ENCODE measurements at regions not wholly inside any gene's neighbourhood (a gene's known extent, or its start where the extent isn't known, plus 50 kb on each side); places are given as distances from the start of the nearest gene placed in this dataset.

DNA sequence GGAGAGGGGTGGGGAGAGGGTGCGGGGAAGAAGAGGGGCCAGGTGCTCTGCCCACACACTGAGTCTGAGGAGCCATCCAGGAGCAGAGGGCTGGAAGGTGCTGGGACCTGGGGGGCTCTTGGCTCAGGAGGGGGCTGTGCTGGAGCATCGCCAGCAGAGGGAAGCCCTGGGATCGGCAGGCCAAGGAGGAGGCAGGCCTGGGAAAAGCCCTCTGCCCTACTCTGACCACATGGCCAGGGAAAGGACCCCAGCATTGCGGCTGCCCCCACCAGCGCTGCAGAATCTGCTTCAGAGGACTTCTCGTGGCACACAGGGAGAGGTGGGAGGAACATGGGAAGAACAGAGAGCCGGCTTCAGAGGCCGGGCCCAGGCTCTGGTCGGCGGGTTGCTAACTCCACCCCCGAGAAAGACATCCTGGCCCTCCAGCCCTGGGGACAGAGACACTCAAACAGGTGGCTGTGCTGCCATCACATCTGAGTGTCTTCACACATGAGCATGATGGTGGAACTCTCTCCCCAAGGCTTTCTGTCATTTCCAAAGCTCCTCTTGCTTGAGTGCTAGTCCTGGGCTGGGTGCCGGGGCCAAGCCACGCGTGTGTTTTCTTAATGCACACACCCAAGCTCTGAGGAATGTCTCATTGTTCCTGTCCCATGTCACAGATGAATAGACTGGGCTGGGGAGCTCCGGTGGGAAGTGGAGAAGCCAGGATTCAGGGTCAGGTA is 1378.0 kb downstream of the BRD1 start:
- H3K4me3 ChIP-seq (ENCODE audit: low read depth, low read length), result no peak overlapping the region
- TF ChIP-seq, protein P1, sequence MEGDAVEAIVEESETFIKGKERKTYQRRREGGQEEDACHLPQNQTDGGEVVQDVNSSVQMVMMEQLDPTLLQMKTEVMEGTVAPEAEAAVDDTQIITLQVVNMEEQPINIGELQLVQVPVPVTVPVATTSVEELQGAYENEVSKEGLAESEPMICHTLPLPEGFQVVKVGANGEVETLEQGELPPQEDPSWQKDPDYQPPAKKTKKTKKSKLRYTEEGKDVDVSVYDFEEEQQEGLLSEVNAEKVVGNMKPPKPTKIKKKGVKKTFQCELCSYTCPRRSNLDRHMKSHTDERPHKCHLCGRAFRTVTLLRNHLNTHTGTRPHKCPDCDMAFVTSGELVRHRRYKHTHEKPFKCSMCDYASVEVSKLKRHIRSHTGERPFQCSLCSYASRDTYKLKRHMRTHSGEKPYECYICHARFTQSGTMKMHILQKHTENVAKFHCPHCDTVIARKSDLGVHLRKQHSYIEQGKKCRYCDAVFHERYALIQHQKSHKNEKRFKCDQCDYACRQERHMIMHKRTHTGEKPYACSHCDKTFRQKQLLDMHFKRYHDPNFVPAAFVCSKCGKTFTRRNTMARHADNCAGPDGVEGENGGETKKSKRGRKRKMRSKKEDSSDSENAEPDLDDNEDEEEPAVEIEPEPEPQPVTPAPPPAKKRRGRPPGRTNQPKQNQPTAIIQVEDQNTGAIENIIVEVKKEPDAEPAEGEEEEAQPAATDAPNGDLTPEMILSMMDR (IDR thresholded peaks at IDR 0.05; ENCODE audit: borderline replicate concordance, insufficient read depth, low read depth, low read length), result no peak

DNA sequence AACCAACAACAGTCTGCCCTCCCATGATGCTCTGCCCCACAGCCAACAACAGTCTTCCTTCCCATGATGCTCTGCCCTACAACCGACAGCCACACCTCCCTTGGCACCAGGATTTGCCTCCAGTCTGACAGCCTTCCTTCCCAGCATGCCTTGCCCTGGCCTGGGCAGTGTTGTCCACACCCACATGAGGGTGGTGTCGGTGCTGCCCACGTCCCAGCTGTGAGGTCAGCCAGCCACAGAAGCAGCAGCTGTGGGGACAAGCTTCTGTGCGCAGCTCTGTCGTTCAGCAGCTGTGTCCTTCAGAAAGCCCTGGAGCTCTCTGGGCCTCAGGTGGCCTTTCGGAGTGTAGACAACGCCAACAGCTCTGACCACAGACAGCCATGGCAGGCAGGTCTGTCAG is 1378.9 kb downstream of the BRD1 start:
- no peak overlapping the region for H3K4me3 ChIP-seq (ENCODE audit: low read depth, low read length)
- TF ChIP-seq, protein P1 (IDR thresholded peaks at IDR 0.05; ENCODE audit: borderline replicate concordance, insufficient read depth, low read depth, low read length), result no peak

DNA sequence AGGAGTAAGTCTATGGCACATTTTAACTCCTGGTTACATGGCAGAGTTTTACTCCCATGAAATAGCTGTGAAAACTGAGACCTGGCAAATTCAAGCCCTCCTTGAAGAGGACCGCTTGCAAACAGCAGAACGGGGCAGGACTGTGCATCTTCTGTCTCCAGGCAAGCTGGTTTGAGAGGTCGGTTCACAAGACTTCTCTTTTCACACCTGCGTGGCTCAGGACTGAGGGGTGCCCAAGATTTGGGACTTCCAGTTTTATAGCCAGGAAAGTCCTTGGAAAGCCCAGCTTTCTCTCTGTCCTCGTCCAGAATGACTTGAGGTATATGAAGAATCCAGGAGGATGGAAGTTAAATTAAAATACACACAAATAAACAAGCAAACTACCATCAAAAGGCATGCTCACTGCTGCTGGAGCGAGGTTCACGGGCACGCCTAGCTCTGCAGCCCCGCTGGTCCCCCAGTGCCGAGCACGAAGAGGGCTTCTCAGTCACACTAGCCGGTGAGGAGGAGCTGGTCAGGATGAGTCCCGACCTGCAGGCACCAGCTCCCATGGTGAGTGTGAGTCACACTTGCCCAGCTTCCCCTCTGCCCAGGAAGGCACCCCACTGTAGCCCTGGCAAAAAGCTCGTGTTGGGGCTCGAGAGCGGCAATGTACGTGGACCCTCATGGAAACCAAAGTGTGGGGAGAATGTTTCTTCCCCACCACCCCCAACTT is 1382.4 kb downstream of the BRD1 start:
- H3K4me3 ChIP-seq (ENCODE audit: low read depth, low read length), result no peak overlapping the region
- TF ChIP-seq, protein P1 (IDR thresholded peaks at IDR 0.05; ENCODE audit: borderline replicate concordance, insufficient read depth, low read depth, low read length), result no peak

DNA sequence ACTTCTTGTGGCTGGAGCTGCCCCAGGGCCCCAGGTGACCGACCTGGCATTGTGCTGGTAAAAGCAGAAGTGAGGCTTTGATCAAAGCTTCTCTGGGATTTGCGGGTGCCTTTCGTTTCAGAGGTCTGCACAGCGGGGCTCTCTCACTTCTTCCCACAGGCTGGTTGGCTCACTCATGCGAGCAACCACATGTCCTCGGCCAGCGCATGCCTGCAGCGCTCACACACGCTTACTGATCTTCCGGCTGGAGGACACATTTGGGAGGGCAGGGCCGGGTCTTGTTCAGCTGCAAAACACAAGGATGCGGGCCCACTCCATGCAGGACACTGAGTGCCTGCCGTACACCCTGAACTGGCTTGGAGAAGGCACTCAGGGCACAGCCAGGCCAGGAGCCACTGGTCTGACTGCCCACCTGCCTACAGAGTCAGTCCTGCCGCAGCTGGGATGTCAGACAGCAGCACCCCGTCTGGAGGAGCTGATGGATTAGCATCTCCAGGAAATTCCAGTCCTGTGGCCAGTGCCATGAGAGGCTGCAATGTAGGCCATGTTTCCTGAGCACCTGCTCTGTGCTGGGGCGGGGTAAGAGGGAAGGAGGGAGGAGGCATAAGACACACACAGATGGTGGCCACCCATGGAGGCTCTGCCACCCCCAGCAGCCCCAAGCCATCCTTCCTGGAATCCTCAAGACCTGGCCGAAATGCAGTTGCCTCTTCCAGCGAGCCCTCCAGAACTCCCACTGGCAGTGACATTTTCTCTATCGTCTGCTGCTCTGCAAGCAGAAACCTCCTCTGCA is 1383.2 kb downstream of the BRD1 start:
- TF ChIP-seq, protein P1 (IDR thresholded peaks at IDR 0.05; ENCODE audit: borderline replicate concordance, insufficient read depth, low read depth, low read length), result no peak
- no peak overlapping the region for H3K4me3 ChIP-seq (ENCODE audit: low read depth, low read length)

DNA sequence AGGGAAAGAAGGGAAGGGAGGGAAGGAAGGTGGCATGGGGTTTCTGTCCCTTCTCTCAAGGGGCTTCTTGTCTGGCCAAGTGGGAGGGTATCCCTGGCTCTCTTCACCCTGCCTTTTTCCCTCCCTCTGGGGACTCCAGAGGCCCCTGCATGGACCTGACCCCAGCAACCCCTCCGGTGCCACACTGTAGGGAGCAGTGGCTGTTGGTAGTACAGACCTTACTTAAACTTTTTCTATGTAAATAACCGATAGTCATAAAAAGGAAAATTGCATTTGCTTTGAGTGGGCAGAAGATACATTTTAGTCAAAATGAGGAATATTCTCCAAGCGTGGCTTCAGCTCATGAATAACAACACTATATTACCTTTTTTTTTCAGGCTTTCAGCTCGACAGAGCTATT is 1384.0 kb downstream of the BRD1 start:
- H3K4me3 ChIP-seq (ENCODE audit: low read depth, low read length), result no peak overlapping the region
- TF ChIP-seq, protein P1 (IDR thresholded peaks at IDR 0.05; ENCODE audit: borderline replicate concordance, insufficient read depth, low read depth, low read length), result no peak

DNA sequence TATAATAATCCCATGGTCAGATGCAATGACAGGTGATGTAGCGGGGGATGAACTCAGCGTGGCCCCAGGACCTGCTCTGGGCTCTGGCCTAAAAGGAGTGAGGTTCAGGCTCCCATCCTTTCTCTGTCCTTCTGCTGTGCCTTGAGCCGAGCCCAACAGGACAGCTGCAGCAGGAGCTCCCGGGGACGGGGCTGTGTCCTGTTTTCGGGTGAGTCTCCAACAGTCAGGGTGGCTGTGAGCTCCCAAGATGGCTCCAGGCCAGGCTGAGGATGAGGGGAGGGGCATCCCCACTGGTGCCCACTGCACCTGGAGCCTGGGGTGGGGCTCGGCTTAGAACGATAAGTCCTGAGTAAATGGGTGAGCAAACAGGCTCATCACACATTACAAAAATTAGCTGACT is 1385.0 kb downstream of the BRD1 start:
- TF ChIP-seq, protein P1 (IDR thresholded peaks at IDR 0.05; ENCODE audit: borderline replicate concordance, insufficient read depth, low read depth, low read length), result no peak

More for the DNA sequence above, 1385.0 kb downstream of the BRD1 start:
- H3K4me3 ChIP-seq (ENCODE audit: low read depth, low read length), result no peak overlapping the region
